Ishikawa (cell line): ENCODE measurements at regions not wholly inside any gene's neighbourhood (a gene's known extent, or its start where the extent isn't known, plus 50 kb on each side); places are given as distances from the start of the nearest gene placed in this dataset.

Experiments used
- CEBPB ChIP-seq: IDR thresholded peaks from 2 replicates; pipeline ENCODE4 v1.6.1; 2012
- CREB1 ChIP-seq: IDR thresholded peaks from 2 replicates; pipeline ENCODE4 v1.6.1; 2012; ENCODE audit warnings: low read depth
- EGR1 ChIP-seq: IDR thresholded peaks from 2 replicates; pipeline ENCODE4 v1.6.1; 2012
- EP300 ChIP-seq: IDR thresholded peaks from 2 replicates; pipeline ENCODE4 v1.6.1; 2012; ENCODE audit warnings: borderline replicate concordance
- FOXM1 ChIP-seq: IDR thresholded peaks from 2 replicates; pipeline ENCODE4 v1.6.1; 2012; ENCODE audit warnings: low read depth, borderline replicate concordance
- MAX ChIP-seq: IDR thresholded peaks from 2 replicates; pipeline ENCODE4 v1.6.1; 2012
- NFIC ChIP-seq: IDR thresholded peaks from 2 replicates; pipeline ENCODE4 v1.6.1; 2012
- RAD21 ChIP-seq: IDR thresholded peaks from 2 replicates; pipeline ENCODE4 v1.6.1; 2012; ENCODE audit warnings: low read depth
- REST ChIP-seq: IDR thresholded peaks from 2 replicates; pipeline ENCODE4 v1.6.1; 2012; ENCODE audit warnings: low read depth, mild to moderate bottlenecking
- TAF1 ChIP-seq: IDR thresholded peaks from 2 replicates; pipeline ENCODE4 v1.6.1; 2012; ENCODE audit warnings: low read depth, mild to moderate bottlenecking
- TCF12 ChIP-seq: IDR thresholded peaks from 2 replicates; pipeline ENCODE4 v1.6.1; 2012; ENCODE audit warnings: low read depth
- TEAD4 ChIP-seq: IDR thresholded peaks from 2 replicates; pipeline ENCODE4 v1.6.1; 2012
- USF1 ChIP-seq: IDR thresholded peaks from 2 replicates; pipeline ENCODE4 v1.6.1; 2012
- YY1 ChIP-seq: IDR thresholded peaks from 2 replicates; pipeline ENCODE4 v1.6.1; 2012; ENCODE audit warnings: low read depth
- ZBTB7A ChIP-seq: IDR thresholded peaks from 2 replicates; pipeline ENCODE4 v1.6.1; 2012; ENCODE audit warnings: low read depth

- TF ChIP-seq REST = no peak
- no peak for TF ChIP-seq MAX
- TF ChIP-seq EP300 = no peak
- no peak for TF ChIP-seq FOXM1
- no peak for TF ChIP-seq USF1
- no peak for TF ChIP-seq TAF1
- TF ChIP-seq CREB1 = no peak
- no peak for TF ChIP-seq EGR1
- TF ChIP-seq TCF12 = no peak
- TF ChIP-seq RAD21 = no peak
- no peak for TF ChIP-seq CEBPB
- TF ChIP-seq TEAD4 = no peak
Measured at GRCh38 chr9:95754533-95755420, 120.7 kb upstream of the ERCC6L2 start.

- TF ChIP-seq TAF1 = no peak
- no peak for TF ChIP-seq NFIC
Measured at GRCh38 chr9:95753762-95754465, 121.6 kb upstream of the ERCC6L2 start.

GRCh38 chr9:95752129-95752731, 123.3 kb upstream of the ERCC6L2 start:
- TF ChIP-seq FOXM1 = no peak
- no peak for TF ChIP-seq USF1
- TF ChIP-seq TEAD4 = no peak
- TF ChIP-seq YY1 = no peak
- TF ChIP-seq ZBTB7A = no peak
- TF ChIP-seq EP300 = no peak
- no peak for TF ChIP-seq RAD21
- TF ChIP-seq NFIC = no peak
- TF ChIP-seq EGR1 = no peak

GRCh38 chr9:95751520-95751790, 124.0 kb upstream of the ERCC6L2 start:
- no peak for TF ChIP-seq MAX
- TF ChIP-seq REST = no peak
- no peak for TF ChIP-seq USF1
- no peak for TF ChIP-seq RAD21
- no peak for TF ChIP-seq TEAD4
- TF ChIP-seq CEBPB = no peak
- no peak for TF ChIP-seq CREB1
- no peak for TF ChIP-seq TAF1
- TF ChIP-seq EGR1 = no peak
- no peak for TF ChIP-seq ZBTB7A
- TF ChIP-seq TCF12 = no peak

- TF ChIP-seq EP300 = no peak
- no peak for TF ChIP-seq CREB1
- TF ChIP-seq CEBPB = no peak
- TF ChIP-seq TCF12 = no peak
- no peak for TF ChIP-seq RAD21
- no peak for TF ChIP-seq ZBTB7A
- TF ChIP-seq TAF1 = no peak
Measured at GRCh38 chr9:95750725-95751519, 124.6 kb upstream of the ERCC6L2 start.
